SK-N-SH treated with all-trans-retinoic acid at 6 μM for 48 hours (cell line): ENCODE measurements at regions not wholly inside any gene's neighbourhood (a gene's known extent, or its start where the extent isn't known, plus 50 kb on each side); places are given as distances from the start of the nearest gene placed in this dataset.

ENCODE experiments used
- ATAC-seq: fragments of 200-7000 bp; cut with Tn5 transposase; 3 replicates; pipeline ENCODE4 v1.9.1; 2020; ENCODE audit warnings: mild to moderate bottlenecking, moderate library complexity
- ARNTL ChIP-seq: fragments of 450-650 bp; formaldehyde crosslinking; IDR thresholded peaks from 2 replicates; pipeline ENCODE4 v1.5.0; 2020; ENCODE audit warnings: low read depth, mild to moderate bottlenecking, moderate library complexity, borderline replicate concordance
- PPARA ChIP-seq: fragments of 250-450 bp; sonication (Bioruptor Pico); IDR thresholded peaks from 2 replicates; pipeline ENCODE4 v1.5.0; 2020; ENCODE audit warnings: mild to moderate bottlenecking, borderline replicate concordance
- RARB ChIP-seq: fragments of 250-450 bp; sonication (Bioruptor Pico); IDR thresholded peaks from 2 replicates; pipeline ENCODE4 v1.8.0; 2021; ENCODE audit warnings: mild to moderate bottlenecking, moderate library complexity
- SNAI2 ChIP-seq: fragments of 250-450 bp; sonication (Bioruptor Pico); IDR thresholded peaks from 2 replicates; pipeline ENCODE4 v1.5.0; 2020; ENCODE audit warnings: mild to moderate bottlenecking, moderate library complexity
- TOX ChIP-seq: fragments of 250-450 bp; sonication (Bioruptor Pico); IDR thresholded peaks from 2 replicates; pipeline ENCODE4 v1.8.0; 2021; ENCODE audit warnings: mild to moderate bottlenecking, moderate library complexity, borderline replicate concordance
- ZC3H10 ChIP-seq: fragments of 250-450 bp; sonication (Bioruptor Pico); IDR thresholded peaks from 2 replicates; pipeline ENCODE4 v1.5.1; 2021; ENCODE audit warnings: mild to moderate bottlenecking, moderate library complexity
- ZFP3 ChIP-seq: fragments of 250-450 bp; sonication (Bioruptor Pico); IDR thresholded peaks from 2 replicates; pipeline ENCODE4 v1.5.0; 2020; ENCODE audit warnings: mild to moderate bottlenecking, moderate library complexity
- ZNF565 ChIP-seq: fragments of 450-650 bp; formaldehyde crosslinking; conservative IDR thresholded peaks from 2 replicates; pipeline ENCODE4 v1.5.0; 2020; ENCODE audit warnings: low read depth, mild to moderate bottlenecking, moderate library complexity
- ZNF8 ChIP-seq: fragments of 450-650 bp; formaldehyde crosslinking; IDR thresholded peaks from 2 replicates; pipeline ENCODE4 v1.5.0; 2020; ENCODE audit warnings: mild to moderate bottlenecking, moderate library complexity
- TF ChIP-seq, protein P1 (sequence below): fragments of 250-450 bp; sonication (Bioruptor Pico); IDR thresholded peaks from 2 replicates; pipeline ENCODE4 v1.5.0; 2020; ENCODE audit warnings: mild to moderate bottlenecking, moderate library complexity
- TF ChIP-seq, protein P2 (sequence below): fragments of 250-450 bp; sonication (Bioruptor Pico); IDR thresholded peaks from 2 replicates; pipeline ENCODE4 v1.5.1; 2020; ENCODE audit warnings: low read depth, mild to moderate bottlenecking, moderate library complexity
- TF ChIP-seq, protein P3 (sequence below): fragments of 250-450 bp; sonication (Bioruptor Pico); IDR thresholded peaks from 2 replicates; pipeline ENCODE4 v1.8.0; 2020; ENCODE audit warnings: mild to moderate bottlenecking, moderate library complexity, borderline replicate concordance
- TF ChIP-seq, protein P4 (sequence below): fragments of 250-450 bp; sonication (Bioruptor Pico); IDR thresholded peaks from 2 replicates; pipeline ENCODE4 v1.8.0; 2021; ENCODE audit warnings: low read depth, mild to moderate bottlenecking, moderate library complexity, borderline replicate concordance

DNA sequence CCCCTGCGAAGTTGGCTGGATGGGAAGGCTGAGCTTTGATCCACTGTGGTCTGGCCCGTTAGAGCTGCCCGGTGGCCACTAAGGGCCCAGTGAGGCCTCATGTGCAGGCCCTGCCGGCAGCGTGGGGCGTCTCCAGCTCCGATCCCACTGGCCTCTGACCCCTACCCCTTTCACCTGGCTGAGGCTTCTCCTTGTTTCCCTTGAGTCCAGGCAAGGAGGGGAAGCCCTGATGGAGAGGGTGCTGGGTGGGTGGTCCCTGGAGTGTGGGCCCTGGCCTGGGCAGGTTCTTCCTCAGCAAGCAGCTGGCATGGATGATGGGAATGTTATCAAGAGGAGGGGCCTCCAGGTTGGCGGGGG, 356.8 kb downstream of the SEC14L1 start (continued):
- TF ChIP-seq PPARA (CRISPR knock-in tag) (no peak), ZNF8 (CRISPR knock-in tag) (no peak), RARB (CRISPR knock-in tag) (no peak), ZFP3 (no peak), SNAI2 (CRISPR knock-in tag) (no peak)
- TF ChIP-seq, all 23 proteins: peak for 0

DNA sequence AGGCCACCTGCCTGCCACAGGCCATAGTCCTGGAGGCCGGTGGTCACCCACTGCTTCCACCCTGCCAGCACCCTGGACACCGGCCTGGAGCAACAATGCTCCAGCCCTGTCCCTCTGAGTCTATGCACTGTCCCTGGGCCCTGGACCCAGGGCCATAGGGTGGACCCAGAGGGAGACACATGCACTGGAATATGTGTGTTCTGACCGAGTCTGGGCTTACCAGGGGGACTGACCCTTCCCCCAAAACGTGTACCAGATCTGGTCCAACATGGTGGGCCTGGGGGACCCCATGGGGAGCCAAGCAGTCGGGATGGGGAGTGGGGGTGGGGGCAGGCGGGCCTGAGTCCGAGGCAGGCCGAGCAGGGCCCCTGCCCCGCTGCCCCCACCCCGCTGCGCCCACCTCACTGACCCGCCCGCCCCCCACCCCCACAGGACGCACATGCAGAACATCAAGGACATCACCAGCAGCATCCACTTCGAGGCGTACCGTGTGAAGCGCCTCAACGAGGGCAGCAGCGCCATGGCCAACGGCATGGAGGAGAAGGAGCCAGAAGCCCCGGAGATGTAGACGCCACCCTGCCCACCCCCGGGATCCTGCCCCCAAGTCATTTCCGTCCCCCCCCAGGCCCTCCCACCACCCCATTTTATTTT, 357.4 kb downstream of the SEC14L1 start:
- TF ChIP-seq ZFP3 (no peak), ZNF8 (CRISPR knock-in tag) (no peak), ARNTL (CRISPR knock-in tag) (no peak), TOX (CRISPR knock-in tag) (no peak), RARB (CRISPR knock-in tag) (no peak), ZNF565 (CRISPR knock-in tag) (no peak), PPARA (CRISPR knock-in tag) (no peak)
- TF ChIP-seq, protein P1, sequence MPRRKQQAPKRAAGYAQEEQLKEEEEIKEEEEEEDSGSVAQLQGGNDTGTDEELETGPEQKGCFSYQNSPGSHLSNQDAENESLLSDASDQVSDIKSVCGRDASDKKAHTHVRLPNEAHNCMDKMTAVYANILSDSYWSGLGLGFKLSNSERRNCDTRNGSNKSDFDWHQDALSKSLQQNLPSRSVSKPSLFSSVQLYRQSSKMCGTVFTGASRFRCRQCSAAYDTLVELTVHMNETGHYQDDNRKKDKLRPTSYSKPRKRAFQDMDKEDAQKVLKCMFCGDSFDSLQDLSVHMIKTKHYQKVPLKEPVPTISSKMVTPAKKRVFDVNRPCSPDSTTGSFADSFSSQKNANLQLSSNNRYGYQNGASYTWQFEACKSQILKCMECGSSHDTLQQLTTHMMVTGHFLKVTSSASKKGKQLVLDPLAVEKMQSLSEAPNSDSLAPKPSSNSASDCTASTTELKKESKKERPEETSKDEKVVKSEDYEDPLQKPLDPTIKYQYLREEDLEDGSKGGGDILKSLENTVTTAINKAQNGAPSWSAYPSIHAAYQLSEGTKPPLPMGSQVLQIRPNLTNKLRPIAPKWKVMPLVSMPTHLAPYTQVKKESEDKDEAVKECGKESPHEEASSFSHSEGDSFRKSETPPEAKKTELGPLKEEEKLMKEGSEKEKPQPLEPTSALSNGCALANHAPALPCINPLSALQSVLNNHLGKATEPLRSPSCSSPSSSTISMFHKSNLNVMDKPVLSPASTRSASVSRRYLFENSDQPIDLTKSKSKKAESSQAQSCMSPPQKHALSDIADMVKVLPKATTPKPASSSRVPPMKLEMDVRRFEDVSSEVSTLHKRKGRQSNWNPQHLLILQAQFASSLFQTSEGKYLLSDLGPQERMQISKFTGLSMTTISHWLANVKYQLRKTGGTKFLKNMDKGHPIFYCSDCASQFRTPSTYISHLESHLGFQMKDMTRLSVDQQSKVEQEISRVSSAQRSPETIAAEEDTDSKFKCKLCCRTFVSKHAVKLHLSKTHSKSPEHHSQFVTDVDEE (CRISPR knock-in tag) = no peak
- TF ChIP-seq, protein P2, sequence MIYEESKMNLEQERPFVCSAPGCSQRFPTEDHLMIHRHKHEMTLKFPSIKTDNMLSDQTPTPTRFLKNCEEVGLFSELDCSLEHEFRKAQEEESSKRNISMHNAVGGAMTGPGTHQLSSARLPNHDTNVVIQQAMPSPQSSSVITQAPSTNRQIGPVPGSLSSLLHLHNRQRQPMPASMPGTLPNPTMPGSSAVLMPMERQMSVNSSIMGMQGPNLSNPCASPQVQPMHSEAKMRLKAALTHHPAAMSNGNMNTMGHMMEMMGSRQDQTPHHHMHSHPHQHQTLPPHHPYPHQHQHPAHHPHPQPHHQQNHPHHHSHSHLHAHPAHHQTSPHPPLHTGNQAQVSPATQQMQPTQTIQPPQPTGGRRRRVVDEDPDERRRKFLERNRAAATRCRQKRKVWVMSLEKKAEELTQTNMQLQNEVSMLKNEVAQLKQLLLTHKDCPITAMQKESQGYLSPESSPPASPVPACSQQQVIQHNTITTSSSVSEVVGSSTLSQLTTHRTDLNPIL (CRISPR knock-in tag) = no peak
- TF ChIP-seq, protein P3, sequence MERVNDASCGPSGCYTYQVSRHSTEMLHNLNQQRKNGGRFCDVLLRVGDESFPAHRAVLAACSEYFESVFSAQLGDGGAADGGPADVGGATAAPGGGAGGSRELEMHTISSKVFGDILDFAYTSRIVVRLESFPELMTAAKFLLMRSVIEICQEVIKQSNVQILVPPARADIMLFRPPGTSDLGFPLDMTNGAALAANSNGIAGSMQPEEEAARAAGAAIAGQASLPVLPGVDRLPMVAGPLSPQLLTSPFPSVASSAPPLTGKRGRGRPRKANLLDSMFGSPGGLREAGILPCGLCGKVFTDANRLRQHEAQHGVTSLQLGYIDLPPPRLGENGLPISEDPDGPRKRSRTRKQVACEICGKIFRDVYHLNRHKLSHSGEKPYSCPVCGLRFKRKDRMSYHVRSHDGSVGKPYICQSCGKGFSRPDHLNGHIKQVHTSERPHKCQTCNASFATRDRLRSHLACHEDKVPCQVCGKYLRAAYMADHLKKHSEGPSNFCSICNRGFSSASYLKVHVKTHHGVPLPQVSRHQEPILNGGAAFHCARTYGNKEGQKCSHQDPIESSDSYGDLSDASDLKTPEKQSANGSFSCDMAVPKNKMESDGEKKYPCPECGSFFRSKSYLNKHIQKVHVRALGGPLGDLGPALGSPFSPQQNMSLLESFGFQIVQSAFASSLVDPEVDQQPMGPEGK (CRISPR knock-in tag) = no peak
- TF ChIP-seq, protein P4, sequence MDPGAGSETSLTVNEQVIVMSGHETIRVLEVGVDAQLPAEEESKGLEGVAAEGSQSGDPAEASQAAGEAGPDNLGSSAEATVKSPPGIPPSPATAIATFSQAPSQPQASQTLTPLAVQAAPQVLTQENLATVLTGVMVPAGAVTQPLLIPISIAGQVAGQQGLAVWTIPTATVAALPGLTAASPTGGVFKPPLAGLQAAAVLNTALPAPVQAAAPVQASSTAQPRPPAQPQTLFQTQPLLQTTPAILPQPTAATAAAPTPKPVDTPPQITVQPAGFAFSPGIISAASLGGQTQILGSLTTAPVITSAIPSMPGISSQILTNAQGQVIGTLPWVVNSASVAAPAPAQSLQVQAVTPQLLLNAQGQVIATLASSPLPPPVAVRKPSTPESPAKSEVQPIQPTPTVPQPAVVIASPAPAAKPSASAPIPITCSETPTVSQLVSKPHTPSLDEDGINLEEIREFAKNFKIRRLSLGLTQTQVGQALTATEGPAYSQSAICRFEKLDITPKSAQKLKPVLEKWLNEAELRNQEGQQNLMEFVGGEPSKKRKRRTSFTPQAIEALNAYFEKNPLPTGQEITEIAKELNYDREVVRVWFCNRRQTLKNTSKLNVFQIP (CRISPR knock-in tag) = no peak
- ATAC-seq = no peak

DNA sequence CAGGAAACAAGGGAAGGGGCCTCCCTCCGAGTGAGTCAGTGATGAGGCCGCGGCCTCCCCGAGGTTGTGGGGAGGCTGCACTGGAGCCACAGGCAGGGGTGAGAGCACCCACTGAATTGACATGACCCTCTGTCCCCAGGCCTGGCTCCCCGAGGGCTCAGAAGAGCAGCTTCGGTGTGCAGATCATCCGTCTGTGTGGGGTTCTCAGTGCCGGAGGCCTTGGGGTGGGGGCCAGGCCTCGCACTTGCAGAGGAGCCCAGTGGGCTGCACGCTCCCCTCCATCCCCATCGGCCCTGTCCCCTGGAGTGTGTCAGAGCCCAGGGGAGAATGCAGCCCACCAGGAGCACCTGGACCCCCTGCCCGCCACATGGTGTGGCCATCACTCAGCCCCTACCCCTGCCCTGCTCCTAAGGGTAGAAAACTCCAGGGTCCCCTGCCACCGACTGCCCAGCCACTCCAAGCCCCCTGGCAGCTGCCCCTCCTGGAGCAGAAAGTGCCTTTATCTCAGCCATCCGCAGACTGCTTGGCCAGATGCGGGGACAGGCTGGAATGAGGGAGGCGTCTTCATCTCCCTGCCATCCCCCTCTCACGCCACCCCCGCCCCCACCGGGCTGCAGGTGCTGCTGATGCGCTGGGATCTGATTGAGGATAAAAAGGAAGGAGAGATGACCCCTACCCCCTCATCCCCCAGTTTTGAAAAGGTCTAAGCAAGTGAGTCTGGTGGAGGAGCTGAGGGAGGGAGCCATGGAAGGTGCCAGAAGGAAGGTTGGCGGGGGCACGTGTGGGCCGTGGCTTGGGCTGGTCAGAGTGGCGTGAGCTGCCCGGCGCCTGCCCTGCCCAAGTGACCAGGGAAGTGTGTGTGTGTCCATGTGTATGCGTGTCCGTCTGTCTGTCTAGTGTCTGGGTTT, 358.3 kb downstream of the SEC14L1 start:
- TF ChIP-seq, protein P2 (CRISPR knock-in tag) = no peak
- no peak for TF ChIP-seq TOX (CRISPR knock-in tag)
- ATAC-seq = no peak

DNA sequence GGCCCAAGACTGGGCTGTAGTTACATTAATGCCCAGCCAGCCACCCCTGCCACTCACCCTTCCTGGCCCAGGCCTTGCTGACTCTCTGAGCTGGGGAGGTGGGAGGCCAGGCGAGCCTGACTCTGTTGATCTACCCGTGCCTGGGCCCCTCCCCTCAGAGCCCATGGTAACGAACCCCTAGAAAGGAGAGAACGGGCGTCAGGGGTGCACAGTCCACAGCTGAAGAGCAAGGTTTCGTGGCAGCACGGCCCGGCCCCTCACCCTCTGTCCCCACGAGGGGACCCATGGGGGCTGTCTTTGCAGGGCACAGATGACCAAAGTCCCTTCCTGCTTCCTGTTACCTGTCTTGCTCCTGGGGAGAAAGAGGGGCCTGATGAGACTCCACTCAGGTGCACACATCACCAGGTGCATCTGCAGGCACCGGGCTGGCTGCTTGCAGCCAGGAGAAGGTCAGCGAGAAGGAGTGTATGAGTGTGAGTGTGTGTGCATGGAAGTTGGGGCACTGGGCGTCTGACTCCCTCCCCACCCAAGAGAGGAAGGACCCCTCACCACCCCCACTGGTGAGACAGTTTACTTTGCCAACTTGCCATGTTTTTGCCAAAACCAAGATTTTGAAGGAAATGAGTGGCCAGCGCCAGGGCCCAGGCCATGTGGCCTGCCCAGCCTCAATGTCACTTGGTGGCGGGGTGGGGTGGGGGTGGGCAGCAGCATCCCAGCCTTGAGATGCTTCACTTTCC, 359.1 kb downstream of the SEC14L1 start:
- TF ChIP-seq SNAI2 (CRISPR knock-in tag) = no peak
- no peak for TF ChIP-seq ZC3H10 (CRISPR knock-in tag)
- ATAC-seq = no peak
